HEK293T (cell line): ENCODE measurements at regions not wholly inside any gene's neighbourhood (a gene's known extent, or its start where the extent isn't known, plus 50 kb on each side); places are given as distances from the start of the nearest gene placed in this dataset.

ENCODE experiments used
- ARNT ChIP-seq: fragments of 450-650 bp; IDR thresholded peaks from 2 replicates; pipeline ENCODE4 v1.6.1; 2017; ENCODE audit warnings: mild to moderate bottlenecking
- BHLHE40 ChIP-seq: fragments of 450-650 bp; IDR thresholded peaks from 2 replicates; pipeline ENCODE4 v1.6.1; 2016; ENCODE audit warnings: mild to moderate bottlenecking, moderate library complexity, borderline replicate concordance
- CTBP1 ChIP-seq: fragments of 450-650 bp; IDR thresholded peaks from 2 replicates; pipeline ENCODE4 v1.6.1; 2016; ENCODE audit warnings: borderline replicate concordance
- FOXA1 ChIP-seq: fragments of 450-650 bp; IDR thresholded peaks from 2 replicates; pipeline ENCODE4 v1.6.1; 2016; ENCODE audit warnings: mild to moderate bottlenecking
- FOXM1 ChIP-seq: fragments of 450-650 bp; IDR thresholded peaks from 2 replicates; pipeline ENCODE4 v1.6.1; 2017; ENCODE audit warnings: mild to moderate bottlenecking, borderline replicate concordance
- L3MBTL2 ChIP-seq: fragments of 450-650 bp; conservative IDR thresholded peaks from 2 replicates; pipeline ENCODE4 v1.6.1; 2016; ENCODE audit warnings: mild to moderate bottlenecking
- LEF1 ChIP-seq: fragments of 450-650 bp; IDR thresholded peaks from 2 replicates; pipeline ENCODE4 v1.6.1; 2017; ENCODE audit warnings: mild to moderate bottlenecking, borderline replicate concordance
- NFRKB ChIP-seq: fragments of 450-650 bp; IDR thresholded peaks from 2 replicates; pipeline ENCODE4 v1.6.1; 2016; ENCODE audit warnings: mild to moderate bottlenecking, moderate library complexity
- PKNOX1 ChIP-seq: fragments of 450-650 bp; IDR thresholded peaks from 2 replicates; pipeline ENCODE4 v1.6.1; 2016
- SP1 ChIP-seq: fragments of 450-650 bp; IDR thresholded peaks from 2 replicates; pipeline ENCODE4 v1.6.1; 2017
- TARDBP ChIP-seq: fragments of 450-650 bp; IDR thresholded peaks from 2 replicates; pipeline ENCODE4 v1.6.1; 2016
- ZNF384 ChIP-seq: fragments of 450-650 bp; IDR thresholded peaks from 2 replicates; pipeline ENCODE4 v1.6.1; 2016

GRCh38 chr20:40218971-40219370 is 470.1 kb downstream of the MAFB start:
- TF ChIP-seq CTBP1 (no peak), SP1 (no peak), FOXM1 (no peak), ZNF384 (no peak), L3MBTL2 (no peak), TARDBP (no peak), NFRKB (no peak), BHLHE40 (no peak), ARNT (no peak), PKNOX1 (no peak), LEF1 (no peak), FOXA1 (no peak)
